ENCODE measurements at regions not wholly inside any gene's neighbourhood (a gene's known extent, or its start where the extent isn't known, plus 50 kb on each side); places are given as distances from the start of the nearest gene placed in this dataset.

- Histone ChIP-seq H3K9me3 (no peaks in the 10 kb centered on the region), H3K4me1 (no peaks in the 10 kb centered on the region), H3K36me3 (no peaks in the 10 kb centered on the region), H3K27me3 (no peaks in the 10 kb centered on the region), H3K4me3 (no peak overlapping the region), H3K27ac (no peak overlapping the region)
- TF ChIP-seq POLR2A (IDR thresholded peaks at IDR 0.05), result no peak
- TF ChIP-seq EP300 (IDR thresholded peaks at IDR 0.05), result no peak
- TF ChIP-seq CTCF (IDR thresholded peaks at IDR 0.05), result no peak
- WGBS, 2 donors, result 29 to 38% methylated on average over 2 of the region's 2 CpGs
- no peak for DNase-seq (ENCODE audit: low spot score in 2 of 2)
Observed at GRCh38 chr4:133641191-133641590, 492.1 kb downstream of the PCDH10 start.

GRCh38 chr4:133638751-133639150 lies 489.7 kb downstream of the PCDH10 start:
- 69 to 72% methylated on average over 2 of the region's 2 CpGs for WGBS, 2 donors
- H3K36me3 ChIP-seq, result no peaks in the 10 kb centered on the region
- H3K4me3 ChIP-seq, result no peak overlapping the region

GRCh38 chr4:133637161-133637560 lies 488.1 kb downstream of the PCDH10 start:
- 81 to 82% methylated on average over 2 of the region's 2 CpGs for WGBS, 2 donors
- TF ChIP-seq POLR2A (IDR thresholded peaks at IDR 0.05), result no peak
- TF ChIP-seq CTCF (IDR thresholded peaks at IDR 0.05), result no peak
- TF ChIP-seq EP300 (IDR thresholded peaks at IDR 0.05), result no peak
- no peak for DNase-seq (ENCODE audit: low spot score in 2 of 2)
- Histone ChIP-seq H3K4me3 (no peak overlapping the region), H3K36me3 (no peaks in the 10 kb centered on the region), H3K27me3 (no peaks in the 10 kb centered on the region), H3K27ac (no peak overlapping the region), H3K4me1 (no peaks in the 10 kb centered on the region), H3K9me3 (peaks cover 0 to 3% (median 0%) of the 10 kb centered on the region in 4 donors)

More at GRCh38 chr4:133638751-133639150, 489.7 kb downstream of the PCDH10 start:
- no peaks in the 10 kb centered on the region for H3K4me1 ChIP-seq
- peaks cover 0 to 3% (median 0%) of the 10 kb centered on the region in 4 donors for H3K9me3 ChIP-seq
- no peak overlapping the region for H3K27ac ChIP-seq
- no peak for DNase-seq (ENCODE audit: low spot score in 2 of 2)
- no peaks in the 10 kb centered on the region for H3K27me3 ChIP-seq
- TF ChIP-seq CTCF (IDR thresholded peaks at IDR 0.05) (no peak), POLR2A (IDR thresholded peaks at IDR 0.05) (no peak), EP300 (IDR thresholded peaks at IDR 0.05) (no peak)

GRCh38 chr4:133624744-133625143 lies 475.6 kb downstream of the PCDH10 start:
- Histone ChIP-seq H3K27me3 (no peaks in the 10 kb centered on the region), H3K4me3 (no peak overlapping the region), H3K36me3 (no peaks in the 10 kb centered on the region), H3K27ac (no peak overlapping the region), H3K4me1 (peaks cover 0 to 9% (median 0%) of the 10 kb centered on the region in 4 donors), H3K9me3 (no peaks in the 10 kb centered on the region)
- 17 to 21% methylated on average over 3 of the region's 3 CpGs for WGBS, 2 donors
- TF ChIP-seq EP300 (IDR thresholded peaks at IDR 0.05) (no peak), POLR2A (IDR thresholded peaks at IDR 0.05) (no peak), CTCF (IDR thresholded peaks at IDR 0.05) (no peak)
- no peak for DNase-seq (ENCODE audit: low spot score in 2 of 2)

GRCh38 chr4:133623847-133624246 lies 474.8 kb downstream of the PCDH10 start:
- no peak for DNase-seq (ENCODE audit: low spot score in 2 of 2)
- TF ChIP-seq EP300 (IDR thresholded peaks at IDR 0.05), result no peak
- TF ChIP-seq POLR2A (IDR thresholded peaks at IDR 0.05), result no peak
- TF ChIP-seq CTCF (IDR thresholded peaks at IDR 0.05), result no peak
- WGBS, 2 donors, result 84 to 85% methylated on average over 2 of the region's 2 CpGs

More at GRCh38 chr4:133623847-133624246, 474.8 kb downstream of the PCDH10 start:
- no peak overlapping the region for H3K4me3 ChIP-seq
- H3K9me3 ChIP-seq, result no peaks in the 10 kb centered on the region
- H3K36me3 ChIP-seq, result no peaks in the 10 kb centered on the region
- peaks cover 0 to 11% (median 0%) of the 10 kb centered on the region in 4 donors for H3K4me1 ChIP-seq
- no peaks in the 10 kb centered on the region for H3K27me3 ChIP-seq
- no peak overlapping the region for H3K27ac ChIP-seq

Data from tibial nerve (tissue), 4 donors.